GM18499 (cell line): ENCODE measurements at regions not wholly inside any gene's neighbourhood (a gene's known extent, or its start where the extent isn't known, plus 50 kb on each side); places are given as distances from the start of the nearest gene placed in this dataset.
"Not testable (repeated sequence)": the region's sequence is repeated elsewhere in the genome, so short reads cannot be mapped to it uniquely, and the experiment has no call there.

Experiments
- ATAC-seq: cut with Tn5 transposase; IDR thresholded peaks from one replicate; pipeline ENCODE4 v1.9.1; 2021; ENCODE audit warnings: moderate number of reproducible peaks; ENCODE audit not compliant: insufficient read depth, unreplicated experiment

GRCh38 chr4:65265526-65265925, 404.8 kb downstream of the EPHA5 start:
- ATAC-seq, result no peak

GRCh38 chr4:65259296-65259695, 411.0 kb downstream of the EPHA5 start:
- ATAC-seq, result no peak

- no peak for ATAC-seq
Measured at GRCh38 chr4:65250916-65251315, 419.4 kb downstream of the EPHA5 start.

GRCh38 chr4:65249111-65249510, 421.2 kb downstream of the EPHA5 start:
- ATAC-seq, result no peak

GRCh38 chr4:65242156-65242846, 428.0 kb downstream of the EPHA5 start:
- ATAC-seq, result no peak

- no peak for ATAC-seq
Measured at GRCh38 chr4:65241257-65241997, 428.9 kb downstream of the EPHA5 start.

GRCh38 chr4:65234061-65234460, 436.2 kb downstream of the EPHA5 start:
- ATAC-seq, result no peak

- no peak for ATAC-seq
Measured at GRCh38 chr4:65227628-65228027, 442.7 kb downstream of the EPHA5 start.

- ATAC-seq, result no peak
Measured at GRCh38 chr4:65223601-65224000, 446.7 kb downstream of the EPHA5 start.

GRCh38 chr4:65223074-65223473, 447.2 kb downstream of the EPHA5 start:
- ATAC-seq, result not testable (repeated sequence)

GRCh38 chr4:65217179-65217578, 453.1 kb downstream of the EPHA5 start:
- no peak for ATAC-seq

GRCh38 chr4:65202853-65203236, 467.4 kb downstream of the EPHA5 start:
- ATAC-seq, result no peak

- ATAC-seq, result no peak
Measured at GRCh38 chr4:65202165-65202852, 468.0 kb downstream of the EPHA5 start.

- ATAC-seq, result no peak
Measured at GRCh38 chr4:65195666-65196065, 474.6 kb downstream of the EPHA5 start.

- ATAC-seq, result no peak
Measured at GRCh38 chr4:65195002-65195401, 475.3 kb downstream of the EPHA5 start.

GRCh38 chr4:65193985-65194384, 476.3 kb downstream of the EPHA5 start:
- no peak for ATAC-seq

- ATAC-seq, result no peak
Measured at GRCh38 chr4:65190780-65191179, 479.5 kb downstream of the EPHA5 start.

GRCh38 chr4:65175585-65175984, 494.7 kb downstream of the EPHA5 start:
- no peak for ATAC-seq

GRCh38 chr4:65170768-65171514, 499.3 kb downstream of the EPHA5 start:
- ATAC-seq, result no peak

GRCh38 chr4:65167719-65168118, 502.6 kb downstream of the EPHA5 start:
- ATAC-seq, result no peak

GRCh38 chr4:65152205-65152604, 518.1 kb downstream of the EPHA5 start:
- ATAC-seq, result no peak
